Body of pancreas (tissue), 4 donors: ENCODE measurements at regions not wholly inside any gene's neighbourhood (a gene's known extent, or its start where the extent isn't known, plus 50 kb on each side); places are given as distances from the start of the nearest gene placed in this dataset.

Experiments
- CTCF ChIP-seq, 7 experiments: fragments of 450-650 bp in 4 of 7; fragments of 200-600 bp in 3 of 7; sonication (generic) in 3 of 7; IDR thresholded peaks; one replicate each; pipeline ENCODE4 v1.5.1; 2016 to 2019; ENCODE audit warnings: antibody characterized with exemption in 7 of 7
- POLR2A ChIP-seq, 3 donors: fragments of 450-650 bp; IDR thresholded peaks; one replicate each; pipeline ENCODE4 v1.6.1; 2016; ENCODE audit warnings: antibody characterized with exemption in 3 of 3, mild to moderate bottlenecking in 2 of 3

DNA sequence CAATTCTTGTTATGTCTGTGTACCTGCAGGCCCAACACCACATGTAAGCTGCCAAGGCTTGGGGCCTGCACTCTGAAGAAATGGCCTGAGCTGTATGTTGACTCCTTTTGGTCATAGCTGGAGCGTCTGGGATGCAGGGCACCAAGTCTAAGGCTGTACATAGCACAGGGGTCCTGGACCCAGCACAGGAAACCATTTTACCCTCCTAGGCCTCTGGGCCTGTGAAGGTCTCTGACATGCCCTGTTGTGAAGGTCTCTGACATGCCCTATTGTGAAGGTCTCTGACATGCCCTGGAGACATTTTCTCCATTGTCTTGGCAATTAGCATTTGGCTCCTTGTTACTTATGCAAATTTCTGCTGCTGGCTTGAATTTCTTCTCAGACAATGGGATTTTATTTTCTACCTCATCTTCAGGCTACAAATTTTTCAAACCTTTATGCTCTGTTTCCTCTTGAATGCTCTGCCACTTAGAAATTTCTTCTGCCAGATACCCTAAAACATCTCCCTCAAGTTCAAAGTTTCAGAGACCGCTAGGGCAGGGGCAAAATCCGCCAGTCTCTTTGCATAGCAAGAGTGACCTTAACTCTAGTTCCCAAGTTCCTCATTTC lies 246.7 kb upstream of the B3GALT2 start:
- TF ChIP-seq CTCF (IDR thresholded peaks at IDR 0.05) (no peak), POLR2A (IDR thresholded peaks at IDR 0.05) (no peak)
